K562 (cell line): ENCODE measurements at regions not wholly inside any gene's neighbourhood (a gene's known extent, or its start where the extent isn't known, plus 50 kb on each side); places are given as distances from the start of the nearest gene placed in this dataset.

ENCODE experiments used
- ARID1B ChIP-seq: fragments of 450-650 bp; IDR thresholded peaks from 2 replicates; pipeline ENCODE4 v1.6.1; 2016; ENCODE audit warnings: antibody characterized with exemption, mild to moderate bottlenecking, inconsistent platforms
- BACH1 ChIP-seq: fragments of 200-800 bp; sonication (Bioruptor generic); IDR thresholded peaks from 2 replicates; pipeline ENCODE4 v1.6.1; 2016; ENCODE audit warnings: missing genetic modification characterization, missing compliant biosample characterization
- BDP1 ChIP-seq: IDR thresholded peaks from 3 replicates; pipeline ENCODE4 v1.6.1; 2011; ENCODE audit not compliant: insufficient read length, insufficient read depth
- CEBPG ChIP-seq, 3 experiments: fragments of 200-800 bp in 1 of 3; sonication (Bioruptor generic) in 1 of 3; sonication (generic) in 1 of 3; formaldehyde crosslinking in 1 of 3; IDR thresholded peaks in 2 of 3; conservative IDR thresholded peaks in 1 of 3; 2 replicates each; pipeline versions ENCODE4 v1.6.1 to v1.8.0; 2016 to 2022; ENCODE audit warnings: missing compliant biosample characterization in 2 of 3, missing genetic modification characterization in 2 of 3, mild to moderate bottlenecking in 1 of 3, missing genetic modification reagents in 1 of 3
- CUX1 ChIP-seq: fragments of 200-800 bp; sonication (Bioruptor generic); IDR thresholded peaks from 2 replicates; pipeline ENCODE4 v1.6.1; 2016; ENCODE audit warnings: missing genetic modification characterization, missing compliant biosample characterization
- DDX20 ChIP-seq: fragments of 450-650 bp; IDR thresholded peaks from 2 replicates; pipeline ENCODE4 v1.6.1; 2016; ENCODE audit warnings: missing genetic modification characterization, low read depth, mild to moderate bottlenecking, missing compliant biosample characterization, moderate library complexity
- FOXJ2 ChIP-seq: fragments of 200-800 bp; sonication (Bioruptor generic); IDR thresholded peaks from 2 replicates; pipeline ENCODE4 v1.6.1; 2016; ENCODE audit warnings: missing genetic modification characterization, missing compliant biosample characterization
- HMG20B ChIP-seq: fragments of 250-450 bp; sonication (Bioruptor Pico); IDR thresholded peaks from 2 replicates; pipeline ENCODE4 v1.5.0; 2021; ENCODE audit warnings: mild to moderate bottlenecking
- KLF10 ChIP-seq: fragments of 250-450 bp; sonication (Bioruptor Pico); IDR thresholded peaks from 2 replicates; pipeline ENCODE4 v1.6.1; 2021; ENCODE audit warnings: matching md5 sums
- MBD2 ChIP-seq: sonication (generic); IDR thresholded peaks from 2 replicates; pipeline ENCODE4 v1.6.1; 2016; ENCODE audit warnings: low read depth, borderline replicate concordance
- MED1 ChIP-seq: sonication (generic); formaldehyde crosslinking; IDR thresholded peaks from 2 replicates; pipeline ENCODE4 v1.8.1; 2023; ENCODE audit warnings: missing genetic modification reagents, borderline replicate concordance
- NELFE ChIP-seq: IDR thresholded peaks from 2 replicates; pipeline ENCODE4 v1.6.1; 2011; ENCODE audit warnings: mild to moderate bottlenecking; ENCODE audit not compliant: insufficient read depth, insufficient read length
- PHTF2 ChIP-seq: fragments of 250-450 bp; sonication (Bioruptor Pico); IDR thresholded peaks from 2 replicates; pipeline ENCODE4 v1.5.0; 2021; ENCODE audit warnings: mild to moderate bottlenecking
- RBFOX2 ChIP-seq: fragments of 200-400 bp; formaldehyde crosslinking; IDR thresholded peaks from 2 replicates; pipeline ENCODE4 v1.6.1; 2017; ENCODE audit warnings: low read depth, mild to moderate bottlenecking, low read length, moderate library complexity
- RBM17 ChIP-seq: fragments of 200-400 bp; formaldehyde crosslinking; IDR thresholded peaks from 2 replicates; pipeline ENCODE4 v1.6.1; 2017; ENCODE audit warnings: low read depth, mild to moderate bottlenecking, low read length, borderline replicate concordance
- SUPT5H ChIP-seq: fragments of 450-650 bp; IDR thresholded peaks from 2 replicates; pipeline ENCODE4 v1.6.1; 2016
- ZBTB1 ChIP-seq: sonication (generic); formaldehyde crosslinking; IDR thresholded peaks from 2 replicates; pipeline ENCODE4 v1.8.1; 2023; ENCODE audit warnings: missing genetic modification reagents, low read depth, mild to moderate bottlenecking, borderline replicate concordance
- ZFP36 ChIP-seq: fragments of 150-350 bp; IDR thresholded peaks from 2 replicates; pipeline ENCODE4 v1.6.1; 2018; ENCODE audit warnings: low read length, low read depth; ENCODE audit not compliant: partially characterized antibody
- ZNF75A ChIP-seq: fragments of 450-650 bp; formaldehyde crosslinking; IDR thresholded peaks from 2 replicates; pipeline ENCODE4 v1.4.0; 2020; ENCODE audit warnings: mild to moderate bottlenecking
- TF ChIP-seq, protein P1 (sequence below): sonication (generic); formaldehyde crosslinking; IDR thresholded peaks from 2 replicates; pipeline ENCODE4 v1.8.0; 2022; ENCODE audit warnings: mild to moderate bottlenecking, missing genetic modification reagents

- TF ChIP-seq, protein P1, sequence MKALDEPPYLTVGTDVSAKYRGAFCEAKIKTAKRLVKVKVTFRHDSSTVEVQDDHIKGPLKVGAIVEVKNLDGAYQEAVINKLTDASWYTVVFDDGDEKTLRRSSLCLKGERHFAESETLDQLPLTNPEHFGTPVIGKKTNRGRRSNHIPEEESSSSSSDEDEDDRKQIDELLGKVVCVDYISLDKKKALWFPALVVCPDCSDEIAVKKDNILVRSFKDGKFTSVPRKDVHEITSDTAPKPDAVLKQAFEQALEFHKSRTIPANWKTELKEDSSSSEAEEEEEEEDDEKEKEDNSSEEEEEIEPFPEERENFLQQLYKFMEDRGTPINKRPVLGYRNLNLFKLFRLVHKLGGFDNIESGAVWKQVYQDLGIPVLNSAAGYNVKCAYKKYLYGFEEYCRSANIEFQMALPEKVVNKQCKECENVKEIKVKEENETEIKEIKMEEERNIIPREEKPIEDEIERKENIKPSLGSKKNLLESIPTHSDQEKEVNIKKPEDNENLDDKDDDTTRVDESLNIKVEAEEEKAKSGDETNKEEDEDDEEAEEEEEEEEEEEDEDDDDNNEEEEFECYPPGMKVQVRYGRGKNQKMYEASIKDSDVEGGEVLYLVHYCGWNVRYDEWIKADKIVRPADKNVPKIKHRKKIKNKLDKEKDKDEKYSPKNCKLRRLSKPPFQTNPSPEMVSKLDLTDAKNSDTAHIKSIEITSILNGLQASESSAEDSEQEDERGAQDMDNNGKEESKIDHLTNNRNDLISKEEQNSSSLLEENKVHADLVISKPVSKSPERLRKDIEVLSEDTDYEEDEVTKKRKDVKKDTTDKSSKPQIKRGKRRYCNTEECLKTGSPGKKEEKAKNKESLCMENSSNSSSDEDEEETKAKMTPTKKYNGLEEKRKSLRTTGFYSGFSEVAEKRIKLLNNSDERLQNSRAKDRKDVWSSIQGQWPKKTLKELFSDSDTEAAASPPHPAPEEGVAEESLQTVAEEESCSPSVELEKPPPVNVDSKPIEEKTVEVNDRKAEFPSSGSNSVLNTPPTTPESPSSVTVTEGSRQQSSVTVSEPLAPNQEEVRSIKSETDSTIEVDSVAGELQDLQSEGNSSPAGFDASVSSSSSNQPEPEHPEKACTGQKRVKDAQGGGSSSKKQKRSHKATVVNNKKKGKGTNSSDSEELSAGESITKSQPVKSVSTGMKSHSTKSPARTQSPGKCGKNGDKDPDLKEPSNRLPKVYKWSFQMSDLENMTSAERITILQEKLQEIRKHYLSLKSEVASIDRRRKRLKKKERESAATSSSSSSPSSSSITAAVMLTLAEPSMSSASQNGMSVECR (CRISPR knock-in tag) = no peak
- peak; percentile 38; the same call in 1 of the 2 replicates for TF ChIP-seq ZBTB1 (CRISPR knock-in tag)
- TF ChIP-seq BACH1 = no peak
- TF ChIP-seq ZNF75A (CRISPR knock-in tag) = no peak
- TF ChIP-seq RBFOX2 = peak; percentile 71
- peak; percentile 17; the same call in 1 of the 2 replicates for TF ChIP-seq HMG20B (CRISPR knock-in tag)
- no peak for TF ChIP-seq ARID1B
- TF ChIP-seq RBM17 = no peak
- no peak for TF ChIP-seq MED1 (CRISPR knock-in tag)
- TF ChIP-seq SUPT5H = no peak
- TF ChIP-seq ZFP36 = no peak
- 0 out of 2 replicates have a peak, but pooled peaks have one; percentile 8 for TF ChIP-seq CEBPG (CRISPR knock-in tag; IDR thresholded peaks at IDR 0.05)
- peak in 1 of 2 experiments; percentile 57; a peak in 1 of 4 replicates for TF ChIP-seq CEBPG (tag; conservative IDR thresholded peaks at IDR 0.05 in 1 of 2, IDR thresholded peaks at IDR 0.05 in 1 of 2)
- peak; percentile 78; the same call in 1 of the 2 replicates for TF ChIP-seq PHTF2 (CRISPR knock-in tag)
- TF ChIP-seq KLF10 (CRISPR knock-in tag) = peak; percentile 87
- no peak; the same call in 1 of the 2 replicates for TF ChIP-seq CUX1
- TF ChIP-seq NELFE = no peak
- no peak for TF ChIP-seq BDP1
- no peak for TF ChIP-seq FOXJ2 (tag)
- TF ChIP-seq DDX20 = peak; percentile 43; the same call in 1 of the 2 replicates
- peak; percentile 10; the same call in 1 of the 2 replicates for TF ChIP-seq MBD2
These were observed 118.0 kb downstream of the HFE start (continued) for GRCh38 chr6:26205161-26205624.
